HG02840 (cell line): ENCODE measurements at regions not wholly inside any gene's neighbourhood (a gene's known extent, or its start where the extent isn't known, plus 50 kb on each side); places are given as distances from the start of the nearest gene placed in this dataset.

Experiments used
- ATAC-seq: cut with Tn5 transposase; IDR thresholded peaks from one replicate; pipeline ENCODE4 v1.9.1; 2021; ENCODE audit warnings: mild to moderate bottlenecking, moderate library complexity, moderate number of reproducible peaks; ENCODE audit not compliant: unreplicated experiment, low FRiP score

DNA sequence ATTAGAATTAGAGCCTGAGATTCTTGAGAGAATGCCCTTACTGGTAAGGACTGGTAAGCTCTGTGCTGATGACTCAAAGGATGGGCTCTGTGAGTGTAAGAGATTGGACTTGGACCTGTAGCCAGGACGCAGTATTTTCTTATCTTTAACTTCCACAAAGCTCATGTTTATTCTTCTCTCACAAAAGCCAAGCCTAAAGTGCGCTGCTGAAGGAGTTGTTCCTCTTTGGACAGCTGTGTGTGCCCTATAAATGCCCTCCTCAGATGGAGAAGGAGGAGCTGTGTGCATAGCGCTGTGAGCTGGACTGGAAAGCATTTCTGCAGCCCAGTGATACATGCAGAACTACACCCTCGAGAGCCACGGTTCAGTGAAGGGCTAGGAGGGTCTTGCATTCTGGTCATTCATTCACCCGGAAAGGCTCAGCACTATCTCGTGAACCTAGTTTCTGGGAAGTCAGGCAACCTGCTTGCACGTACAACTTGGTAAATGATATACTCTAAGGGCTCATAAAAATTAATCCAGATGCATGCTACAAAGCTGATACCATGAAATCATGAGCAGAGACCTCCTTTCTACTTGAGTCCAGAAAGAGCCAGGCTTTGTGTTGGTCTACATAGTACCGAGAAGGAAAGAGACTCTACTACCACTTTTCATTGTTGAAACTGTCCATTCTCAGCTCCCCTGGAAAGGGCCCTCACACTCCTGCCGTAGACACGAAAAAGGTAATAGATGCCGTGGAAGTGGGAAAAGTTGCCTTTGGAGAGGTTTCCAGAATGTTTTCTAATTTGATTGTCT lies 103.0 kb upstream of the TBL1XR1 start:
- ATAC-seq = peak; percentile 78

GRCh38 chr3:177300842-177301241 lies 103.6 kb upstream of the TBL1XR1 start:
- no peak for ATAC-seq

GRCh38 chr3:177306252-177306651 lies 109.0 kb upstream of the TBL1XR1 start:
- ATAC-seq = no peak

- no peak for ATAC-seq
Measured at GRCh38 chr3:177307391-177307790, 110.1 kb upstream of the TBL1XR1 start.

GRCh38 chr3:177307826-177308225 lies 110.5 kb upstream of the TBL1XR1 start:
- no peak for ATAC-seq

GRCh38 chr3:177308286-177308685 lies 111.0 kb upstream of the TBL1XR1 start:
- no peak for ATAC-seq

DNA sequence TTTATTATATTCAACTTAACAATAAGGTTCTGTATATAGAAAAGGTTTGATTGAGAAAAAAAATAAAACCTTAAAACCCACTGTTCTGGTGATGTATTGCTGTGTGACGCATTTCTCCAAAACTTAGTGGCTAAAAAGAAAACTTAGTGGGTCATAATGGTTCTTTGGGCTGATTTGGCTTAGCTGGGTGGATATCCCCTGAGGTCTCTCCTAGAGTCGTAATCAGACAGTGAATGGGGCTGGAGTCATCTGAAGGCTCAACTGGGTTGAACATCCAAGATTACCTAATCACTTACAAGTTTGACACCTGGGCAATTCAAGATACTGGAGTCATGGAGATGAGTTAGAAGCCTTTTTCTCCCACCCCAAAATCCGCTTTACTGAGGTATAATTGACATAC lies 111.6 kb upstream of the TBL1XR1 start:
- no peak for ATAC-seq

GRCh38 chr3:177312491-177312890 lies 115.2 kb upstream of the TBL1XR1 start:
- no peak for ATAC-seq

- ATAC-seq = peak; percentile 62
Measured at GRCh38 chr3:177314897-177315296, 117.6 kb upstream of the TBL1XR1 start.

DNA sequence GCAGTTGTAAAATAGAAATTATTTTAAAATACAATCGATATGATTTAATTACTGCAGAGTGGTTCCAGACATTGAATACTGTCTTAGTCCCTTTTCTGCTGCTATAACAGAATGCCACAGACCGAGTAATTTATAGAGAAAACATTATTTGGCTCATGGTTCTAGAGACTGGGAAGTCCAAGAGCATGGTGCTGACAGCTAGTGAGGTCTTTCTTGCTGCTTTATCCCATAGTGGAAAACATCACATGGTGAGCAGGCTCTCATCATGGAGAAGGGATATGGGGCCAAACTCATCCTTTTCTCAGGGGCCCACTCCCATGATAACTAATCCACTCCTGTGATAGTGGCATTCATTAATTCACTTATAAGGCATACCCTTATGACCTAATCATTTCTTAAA lies 120.0 kb upstream of the TBL1XR1 start:
- ATAC-seq = no peak

DNA sequence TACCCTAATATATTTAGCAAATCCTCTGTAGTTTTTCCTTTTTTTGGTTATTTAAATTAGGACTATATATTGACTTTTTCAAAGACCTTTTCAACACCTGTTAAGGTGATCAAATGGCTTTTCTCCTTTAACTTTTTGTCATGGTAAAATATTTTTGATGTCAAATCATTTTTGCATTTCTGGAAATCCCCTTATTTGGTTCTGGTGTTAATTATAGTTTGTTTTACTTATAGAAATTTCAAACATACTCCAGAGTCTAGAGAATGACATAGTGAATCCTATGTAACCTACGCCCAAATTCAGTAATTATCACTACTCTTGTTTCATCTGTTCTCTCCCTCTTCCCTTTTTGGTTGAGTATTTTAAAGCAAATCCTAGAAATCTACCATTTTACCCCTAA lies 121.3 kb upstream of the TBL1XR1 start:
- ATAC-seq = no peak

- ATAC-seq = peak; percentile 59
Measured at GRCh38 chr3:177320765-177321247, 123.5 kb upstream of the TBL1XR1 start.

GRCh38 chr3:177321819-177322218 lies 124.5 kb upstream of the TBL1XR1 start:
- no peak for ATAC-seq

GRCh38 chr3:177322881-177323280 lies 125.6 kb upstream of the TBL1XR1 start:
- ATAC-seq = no peak

DNA sequence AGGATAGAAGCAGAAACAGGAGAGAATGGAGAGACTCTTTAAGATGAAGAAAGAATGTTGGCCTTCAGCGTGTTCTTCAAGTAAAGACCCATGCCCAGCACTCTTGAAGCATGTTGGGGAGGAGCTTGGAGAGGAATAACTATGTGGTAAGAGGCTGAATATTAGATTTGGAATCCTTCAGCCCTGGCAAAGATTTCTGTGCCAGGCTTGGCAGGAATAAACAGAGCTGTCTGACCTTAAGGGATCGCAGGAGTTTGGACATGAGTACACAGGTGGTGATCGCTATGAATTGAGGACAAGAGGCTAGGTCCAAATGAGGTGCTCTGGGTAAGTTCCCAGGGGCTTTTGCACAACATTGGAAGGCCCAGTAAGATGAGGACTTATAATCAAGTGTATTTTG lies 132.6 kb upstream of the TBL1XR1 start:
- ATAC-seq = no peak

DNA sequence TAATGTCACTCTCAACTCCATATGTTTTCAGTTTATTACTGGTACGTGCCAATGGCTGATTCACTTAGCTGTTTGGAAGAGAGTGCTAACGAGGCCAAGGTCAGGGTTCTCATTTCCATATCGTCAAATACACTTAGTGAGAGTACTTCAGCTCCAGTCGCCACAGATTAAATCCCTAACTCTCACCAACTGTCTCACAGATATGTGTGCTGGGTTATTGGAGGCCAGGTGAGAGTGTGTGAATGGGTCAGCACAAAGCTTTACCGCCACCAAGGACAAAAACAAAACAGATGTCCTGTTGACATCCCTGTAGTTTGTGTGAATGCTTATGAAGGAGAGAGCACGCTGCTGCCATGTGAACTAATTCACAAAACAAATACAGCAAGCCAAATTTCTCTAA lies 133.5 kb upstream of the TBL1XR1 start:
- ATAC-seq = no peak

- ATAC-seq = no peak
Measured at GRCh38 chr3:177331203-177331835, 134.0 kb upstream of the TBL1XR1 start.

DNA sequence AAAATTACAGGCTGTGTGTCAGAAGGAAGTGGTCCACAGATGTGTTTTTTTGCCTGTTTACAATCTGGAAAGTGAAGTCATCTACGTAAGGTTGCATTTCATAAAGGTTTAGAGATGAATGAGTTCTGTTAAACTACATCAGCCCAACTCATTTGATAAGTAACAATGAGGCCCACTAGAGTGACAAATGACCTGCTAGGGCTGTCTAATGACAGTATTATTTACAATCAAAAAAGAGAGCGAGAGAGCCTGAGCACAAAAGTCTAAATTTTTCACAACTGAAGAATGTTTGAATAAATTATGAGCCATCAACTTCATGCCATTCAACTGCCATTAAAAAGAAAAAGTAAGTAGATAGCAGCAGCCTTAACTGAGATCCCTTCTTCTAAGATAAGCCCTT lies 135.7 kb upstream of the TBL1XR1 start:
- no peak for ATAC-seq

DNA sequence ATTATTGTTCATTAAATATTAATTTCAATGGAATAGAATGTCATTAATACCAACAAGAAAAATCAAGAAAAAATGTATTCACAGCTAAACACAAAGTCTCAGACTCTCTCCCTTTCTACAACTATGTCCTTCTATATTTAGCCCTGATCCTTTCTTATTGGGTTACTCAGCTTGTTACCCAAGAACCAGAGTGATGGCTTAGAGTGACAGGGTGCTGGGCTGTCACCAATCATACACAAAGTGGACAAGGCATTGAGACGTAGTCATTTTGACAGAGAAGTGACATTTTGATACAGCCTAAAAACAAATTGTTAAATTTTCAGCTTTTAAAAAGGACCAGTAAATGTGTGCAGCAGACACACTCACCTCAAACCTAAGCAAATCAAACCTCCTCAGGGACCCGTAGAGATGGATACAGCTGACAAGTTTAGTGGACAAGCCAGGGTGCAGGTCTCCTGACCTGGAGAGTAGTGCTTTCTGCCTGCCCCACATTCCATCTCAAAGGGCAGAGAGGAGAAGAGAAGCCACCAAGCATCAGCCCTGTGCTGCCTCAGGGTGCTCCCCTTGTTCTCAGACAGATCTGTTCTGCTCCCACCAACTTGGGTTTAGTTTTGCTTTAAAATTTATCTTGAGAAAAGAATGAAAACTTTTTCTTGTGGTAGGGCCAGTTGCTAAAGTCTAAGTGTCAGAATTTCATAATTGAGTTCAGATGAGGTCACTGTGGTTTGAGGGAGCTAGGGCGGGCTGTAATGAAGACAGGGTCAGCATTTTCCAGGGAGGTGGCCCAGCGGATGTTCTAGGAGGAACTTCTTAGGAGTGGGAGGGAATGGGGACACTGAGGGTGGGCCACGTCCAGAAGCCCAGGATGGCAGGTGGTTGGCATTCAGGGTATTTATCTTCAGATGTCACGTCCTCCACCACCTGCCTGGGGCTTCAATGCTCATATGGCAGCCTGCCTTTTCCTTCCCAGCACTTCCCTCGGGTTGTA lies 136.5 kb upstream of the TBL1XR1 start:
- no peak for ATAC-seq

DNA sequence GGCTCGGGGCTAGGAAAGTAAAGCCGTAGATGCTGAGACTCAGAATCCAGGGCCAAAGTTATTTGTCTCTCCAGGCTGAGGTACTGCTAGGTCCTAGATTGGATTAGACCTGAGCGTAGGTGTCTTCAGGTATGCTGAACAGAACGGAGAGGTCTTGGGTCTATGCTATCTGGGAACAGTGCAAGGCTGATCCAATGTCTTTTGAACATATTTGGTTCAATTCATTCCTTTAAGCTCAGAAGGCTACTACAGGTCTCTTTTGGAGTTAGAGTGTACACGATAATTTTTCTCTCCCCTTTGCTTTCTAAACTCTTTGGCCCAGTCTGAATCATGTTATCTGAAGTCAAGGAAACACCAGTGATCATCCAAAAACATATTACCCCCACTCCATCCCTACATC lies 137.5 kb upstream of the TBL1XR1 start:
- no peak for ATAC-seq

DNA sequence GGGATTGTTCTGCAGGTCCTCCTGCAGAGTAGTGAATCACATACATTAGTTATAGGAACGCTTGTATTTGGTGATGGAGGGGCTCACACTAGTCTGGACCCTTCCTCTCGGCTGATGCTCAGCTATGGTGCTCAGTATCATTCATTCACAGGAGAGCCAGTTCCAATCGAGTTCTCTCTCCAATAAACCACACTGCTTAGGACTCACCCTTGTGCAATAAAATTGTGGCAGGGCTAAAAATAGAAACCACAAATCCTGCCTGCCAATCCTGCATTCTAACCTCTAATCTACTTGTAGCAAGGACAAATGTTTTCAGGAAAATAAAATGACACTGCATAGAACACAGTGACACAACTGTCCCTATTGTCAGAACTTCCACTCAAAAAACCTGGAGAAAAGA lies 138.4 kb upstream of the TBL1XR1 start:
- no peak for ATAC-seq
